ENCODE measurements at regions not wholly inside any gene's neighbourhood (a gene's known extent, or its start where the extent isn't known, plus 50 kb on each side); places are given as distances from the start of the nearest gene placed in this dataset.
"Not testable (repeated sequence)": the region's sequence is repeated elsewhere in the genome, so short reads cannot be mapped to it uniquely, and the experiment has no call there.

- TF ChIP-seq CTCF, POLR2AphosphoS5 (IDR thresholded peaks at IDR 0.05): not testable (repeated sequence)
Measured at GRCh38 chr3:6406923-6407322, 454.0 kb upstream of the GRM7 start.
